ENCODE measurements at regions not wholly inside any gene's neighbourhood (a gene's known extent, or its start where the extent isn't known, plus 50 kb on each side); places are given as distances from the start of the nearest gene placed in this dataset.

GRCh38 chr9:18149471-18150011, 324.4 kb upstream of the ADAMTSL1 start:
- TF ChIP-seq CTCF (IDR thresholded peaks at IDR 0.05) (no peak), POLR2A (IDR thresholded peaks at IDR 0.05) (no peak)
- intact Hi-C loops (cut with DNase I; ENCODE audit: low total_unique reads), result no loop called here
- WGBS, 2 donors, result 57 to 88% methylated on average over 1 of the region's 1 CpG
- no peak for DNase-seq (ENCODE audit: low spot score in 2 of 2)
- no peak overlapping the region for H3K4me3 ChIP-seq (ENCODE audit: low read depth, poor library complexity, severe bottlenecking)

- intact Hi-C loops (cut with DNase I; ENCODE audit: low total_unique reads), result no loop called here
- H3K4me3 ChIP-seq (ENCODE audit: low read depth, poor library complexity, severe bottlenecking), result no peak overlapping the region
- WGBS, 2 donors, result 44 to 50% methylated on average over 1 of the region's 1 CpG
- no peak for DNase-seq (ENCODE audit: low spot score in 2 of 2)
- no peak for TF ChIP-seq CTCF (IDR thresholded peaks at IDR 0.05)
- no peak for TF ChIP-seq POLR2A (IDR thresholded peaks at IDR 0.05)
Observed at GRCh38 chr9:18154661-18155060, 319.3 kb upstream of the ADAMTSL1 start.

GRCh38 chr9:18159254-18159653, 314.7 kb upstream of the ADAMTSL1 start:
- DNase-seq (ENCODE audit: low spot score in 2 of 2), result no peak
- TF ChIP-seq POLR2A (IDR thresholded peaks at IDR 0.05) (no peak), CTCF (IDR thresholded peaks at IDR 0.05) (no peak)
- H3K4me3 ChIP-seq (ENCODE audit: low read depth, poor library complexity, severe bottlenecking), result no peak overlapping the region
- intact Hi-C loops (cut with DNase I; ENCODE audit: low total_unique reads), result no loop called here
- 50 to 56% methylated on average over 3 of the region's 3 CpGs for WGBS, 2 donors

GRCh38 chr9:18163146-18163545, 310.8 kb upstream of the ADAMTSL1 start:
- DNase-seq (ENCODE audit: low spot score in 2 of 2), result no peak
- no peak for TF ChIP-seq POLR2A (IDR thresholded peaks at IDR 0.05)
- no peak for TF ChIP-seq CTCF (IDR thresholded peaks at IDR 0.05)
- intact Hi-C loops (cut with DNase I; ENCODE audit: low total_unique reads), result no loop called here
- no peak overlapping the region for H3K4me3 ChIP-seq (ENCODE audit: low read depth, poor library complexity, severe bottlenecking)
- 89% methylated on average over 1 of the region's 1 CpG for WGBS, 2 donors

- DNase-seq (ENCODE audit: low spot score in 2 of 2), result no peak
- intact Hi-C loops (cut with DNase I; ENCODE audit: low total_unique reads), result no loop called here
- WGBS, 2 donors, result 95 to 98% methylated on average over 1 of the region's 1 CpG
- TF ChIP-seq CTCF (IDR thresholded peaks at IDR 0.05), result no peak
- TF ChIP-seq POLR2A (IDR thresholded peaks at IDR 0.05), result no peak
- no peak overlapping the region for H3K4me3 ChIP-seq (ENCODE audit: low read depth, poor library complexity, severe bottlenecking)
Observed at GRCh38 chr9:18167733-18168132, 306.2 kb upstream of the ADAMTSL1 start.

- DNase-seq (ENCODE audit: low spot score in 2 of 2), result no peak
- TF ChIP-seq POLR2A (IDR thresholded peaks at IDR 0.05) (no peak), CTCF (IDR thresholded peaks at IDR 0.05) (no peak)
- WGBS, 2 donors, result 73% methylated on average over 4 of the region's 4 CpGs
- intact Hi-C loops (cut with DNase I; ENCODE audit: low total_unique reads), result no loop called here
- H3K4me3 ChIP-seq (ENCODE audit: low read depth, poor library complexity, severe bottlenecking), result no peak overlapping the region
Observed at GRCh38 chr9:18173923-18174322, 300.0 kb upstream of the ADAMTSL1 start.
